ENCODE measurements at regions not wholly inside any gene's neighbourhood (a gene's known extent, or its start where the extent isn't known, plus 50 kb on each side); places are given as distances from the start of the nearest gene placed in this dataset.

DNA sequence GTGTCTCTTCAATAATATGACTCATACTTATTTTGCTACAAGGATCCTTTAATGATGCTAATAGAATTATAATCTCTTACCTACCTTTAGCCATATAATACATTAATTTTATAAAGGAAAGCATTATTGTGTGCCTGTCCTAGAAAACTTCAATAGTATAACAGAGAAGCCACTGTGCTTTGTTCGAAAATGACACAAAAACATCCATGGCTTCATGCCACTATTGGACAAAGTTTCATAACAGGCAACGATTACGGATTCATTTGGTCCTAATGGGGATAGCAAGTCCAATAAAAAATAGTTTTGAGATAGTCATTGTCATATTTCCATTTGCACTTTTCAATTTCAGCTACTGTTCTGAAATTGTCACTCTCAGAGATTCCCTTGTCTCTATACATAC is 52.5 kb upstream of the CCDC150 start:
- Mint-ChIP-seq H3K27me3 (peaks cover 15% of the 10 kb centered on the region), H3K36me3 (no peaks in the 10 kb centered on the region), H3K27ac (no peak overlapping the region), H3K4me1 (ENCODE audit: unreplicated experiment) (peaks cover 39% of the 10 kb centered on the region), H3K9me3 (no peaks in the 10 kb centered on the region), H3K4me3 (no peak overlapping the region)
- no peak for DNase-seq (ENCODE audit: extremely low spot score, unreplicated experiment)
- TF ChIP-seq, protein P1, sequence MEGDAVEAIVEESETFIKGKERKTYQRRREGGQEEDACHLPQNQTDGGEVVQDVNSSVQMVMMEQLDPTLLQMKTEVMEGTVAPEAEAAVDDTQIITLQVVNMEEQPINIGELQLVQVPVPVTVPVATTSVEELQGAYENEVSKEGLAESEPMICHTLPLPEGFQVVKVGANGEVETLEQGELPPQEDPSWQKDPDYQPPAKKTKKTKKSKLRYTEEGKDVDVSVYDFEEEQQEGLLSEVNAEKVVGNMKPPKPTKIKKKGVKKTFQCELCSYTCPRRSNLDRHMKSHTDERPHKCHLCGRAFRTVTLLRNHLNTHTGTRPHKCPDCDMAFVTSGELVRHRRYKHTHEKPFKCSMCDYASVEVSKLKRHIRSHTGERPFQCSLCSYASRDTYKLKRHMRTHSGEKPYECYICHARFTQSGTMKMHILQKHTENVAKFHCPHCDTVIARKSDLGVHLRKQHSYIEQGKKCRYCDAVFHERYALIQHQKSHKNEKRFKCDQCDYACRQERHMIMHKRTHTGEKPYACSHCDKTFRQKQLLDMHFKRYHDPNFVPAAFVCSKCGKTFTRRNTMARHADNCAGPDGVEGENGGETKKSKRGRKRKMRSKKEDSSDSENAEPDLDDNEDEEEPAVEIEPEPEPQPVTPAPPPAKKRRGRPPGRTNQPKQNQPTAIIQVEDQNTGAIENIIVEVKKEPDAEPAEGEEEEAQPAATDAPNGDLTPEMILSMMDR (conservative IDR thresholded peaks at IDR 0.05) = no peak

DNA sequence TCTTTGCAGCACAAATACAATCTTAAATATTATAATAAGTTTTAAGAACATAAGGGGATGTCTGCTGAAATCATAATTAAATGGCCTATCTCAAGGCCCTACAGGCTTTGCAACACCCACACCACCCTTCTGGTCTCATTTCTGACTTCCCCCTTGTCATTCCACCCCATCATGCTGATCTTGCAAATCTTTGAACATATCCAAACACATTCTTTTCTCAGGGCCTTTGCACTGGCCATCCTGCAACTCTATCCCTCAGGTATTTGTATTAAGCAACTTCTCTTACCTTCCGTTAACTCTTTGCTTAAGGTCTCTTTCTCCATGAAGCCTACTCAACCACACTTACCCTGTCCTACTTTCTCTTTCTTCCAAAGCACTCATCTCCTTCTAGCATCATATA is 51.8 kb upstream of the CCDC150 start:
- TF ChIP-seq, protein P1 (conservative IDR thresholded peaks at IDR 0.05) = no peak
- no peaks in the 10 kb centered on the region for H3K36me3 Mint-ChIP-seq
- no peak overlapping the region for H3K4me3 Mint-ChIP-seq
- H3K4me1 Mint-ChIP-seq (ENCODE audit: unreplicated experiment) = peaks cover 43% of the 10 kb centered on the region
- H3K27ac Mint-ChIP-seq = no peak overlapping the region
- DNase-seq (ENCODE audit: extremely low spot score, unreplicated experiment) = no peak
- no peaks in the 10 kb centered on the region for H3K9me3 Mint-ChIP-seq
- peaks cover 19% of the 10 kb centered on the region for H3K27me3 Mint-ChIP-seq

- peaks cover 28% of the 10 kb centered on the region for H3K27me3 Mint-ChIP-seq
- peaks cover 51% of the 10 kb centered on the region for H3K4me1 Mint-ChIP-seq (ENCODE audit: unreplicated experiment)
- H3K4me3 Mint-ChIP-seq = no peak overlapping the region
- DNase-seq (ENCODE audit: extremely low spot score, unreplicated experiment) = no peak
- no peak overlapping the region for H3K27ac Mint-ChIP-seq
- TF ChIP-seq, protein P1 (conservative IDR thresholded peaks at IDR 0.05) = no peak
- H3K36me3 Mint-ChIP-seq = no peaks in the 10 kb centered on the region
- H3K9me3 Mint-ChIP-seq = no peaks in the 10 kb centered on the region
These were observed 50.1 kb upstream of the CCDC150 start for GRCh38 chr2:196589419-196589818.

Data from type B pancreatic cell (in vitro differentiated cells).